Retinal pigment epithelial cell (primary cell): ENCODE measurements at regions not wholly inside any gene's neighbourhood (a gene's known extent, or its start where the extent isn't known, plus 50 kb on each side); places are given as distances from the start of the nearest gene placed in this dataset.
A peak's percentile ranks its signal among the peaks of the same experiment; 100 is the strongest.

Experiments
- DNase-seq: peaks from one replicate; pipeline ENCODE4 v3.0.0-alpha.2; 2010; ENCODE audit warnings: low read depth
- H3K4me3 ChIP-seq: 2 replicates; pipeline ENCODE4 v1.5.1; 2011; ENCODE audit warnings: mild to moderate bottlenecking, low read length, control low read depth, moderate library complexity
- TF ChIP-seq, protein P1 (sequence below): conservative IDR thresholded peaks from 2 replicates; pipeline ENCODE4 v1.5.1; 2011; ENCODE audit warnings: low read depth, low read length, control low read depth, inconsistent platforms

DNA sequence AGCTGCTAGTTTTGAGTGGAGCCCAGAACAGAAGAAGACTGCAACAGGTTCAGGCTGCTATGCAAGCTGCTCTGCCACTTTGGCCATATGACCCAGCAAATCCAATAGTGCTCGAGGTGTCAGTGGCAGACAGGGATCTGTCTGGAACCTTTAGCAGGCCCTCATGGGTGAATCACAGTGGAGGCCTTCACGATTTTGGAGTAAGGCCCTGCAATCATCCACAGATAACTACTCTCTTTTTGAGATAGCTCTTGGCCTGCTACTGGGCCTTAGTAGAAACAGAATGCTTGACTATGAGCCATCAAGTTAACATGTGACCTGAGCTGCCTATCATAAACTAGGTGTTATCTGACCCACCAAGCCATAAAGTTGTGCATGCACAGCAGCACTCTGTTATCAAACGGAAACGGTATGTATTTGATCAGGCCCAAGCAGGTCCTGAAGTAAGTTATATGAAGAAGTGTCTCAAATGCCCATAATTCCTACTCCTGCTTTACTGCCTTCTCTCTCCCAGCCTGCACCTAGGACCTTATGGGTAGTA lies 116.9 kb upstream of the CCDC196 start:
- TF ChIP-seq, protein P1, sequence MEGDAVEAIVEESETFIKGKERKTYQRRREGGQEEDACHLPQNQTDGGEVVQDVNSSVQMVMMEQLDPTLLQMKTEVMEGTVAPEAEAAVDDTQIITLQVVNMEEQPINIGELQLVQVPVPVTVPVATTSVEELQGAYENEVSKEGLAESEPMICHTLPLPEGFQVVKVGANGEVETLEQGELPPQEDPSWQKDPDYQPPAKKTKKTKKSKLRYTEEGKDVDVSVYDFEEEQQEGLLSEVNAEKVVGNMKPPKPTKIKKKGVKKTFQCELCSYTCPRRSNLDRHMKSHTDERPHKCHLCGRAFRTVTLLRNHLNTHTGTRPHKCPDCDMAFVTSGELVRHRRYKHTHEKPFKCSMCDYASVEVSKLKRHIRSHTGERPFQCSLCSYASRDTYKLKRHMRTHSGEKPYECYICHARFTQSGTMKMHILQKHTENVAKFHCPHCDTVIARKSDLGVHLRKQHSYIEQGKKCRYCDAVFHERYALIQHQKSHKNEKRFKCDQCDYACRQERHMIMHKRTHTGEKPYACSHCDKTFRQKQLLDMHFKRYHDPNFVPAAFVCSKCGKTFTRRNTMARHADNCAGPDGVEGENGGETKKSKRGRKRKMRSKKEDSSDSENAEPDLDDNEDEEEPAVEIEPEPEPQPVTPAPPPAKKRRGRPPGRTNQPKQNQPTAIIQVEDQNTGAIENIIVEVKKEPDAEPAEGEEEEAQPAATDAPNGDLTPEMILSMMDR = no peak
- DNase-seq = no peak
- no peak overlapping the region for H3K4me3 ChIP-seq

DNA sequence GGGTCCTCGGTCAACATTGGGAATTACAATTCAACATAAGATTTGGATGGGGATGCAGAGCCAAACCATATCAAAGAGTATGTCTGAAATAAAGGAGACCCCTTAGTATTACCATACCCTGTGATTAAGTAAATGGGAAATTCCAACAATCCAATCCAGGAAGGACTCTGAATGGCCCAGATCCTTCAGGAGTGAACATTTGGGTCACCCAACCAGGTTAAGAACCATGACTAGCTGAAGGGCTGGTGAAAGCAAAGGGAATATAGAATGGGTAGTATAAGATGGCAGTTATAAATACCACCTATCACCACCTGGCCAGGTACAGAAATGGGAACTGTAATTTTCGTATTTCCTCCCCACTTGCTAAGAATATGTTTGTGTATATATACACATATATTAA lies 114.4 kb upstream of the CCDC196 start:
- TF ChIP-seq, protein P1 = no peak
- H3K4me3 ChIP-seq = no peak overlapping the region
- no peak for DNase-seq

DNA sequence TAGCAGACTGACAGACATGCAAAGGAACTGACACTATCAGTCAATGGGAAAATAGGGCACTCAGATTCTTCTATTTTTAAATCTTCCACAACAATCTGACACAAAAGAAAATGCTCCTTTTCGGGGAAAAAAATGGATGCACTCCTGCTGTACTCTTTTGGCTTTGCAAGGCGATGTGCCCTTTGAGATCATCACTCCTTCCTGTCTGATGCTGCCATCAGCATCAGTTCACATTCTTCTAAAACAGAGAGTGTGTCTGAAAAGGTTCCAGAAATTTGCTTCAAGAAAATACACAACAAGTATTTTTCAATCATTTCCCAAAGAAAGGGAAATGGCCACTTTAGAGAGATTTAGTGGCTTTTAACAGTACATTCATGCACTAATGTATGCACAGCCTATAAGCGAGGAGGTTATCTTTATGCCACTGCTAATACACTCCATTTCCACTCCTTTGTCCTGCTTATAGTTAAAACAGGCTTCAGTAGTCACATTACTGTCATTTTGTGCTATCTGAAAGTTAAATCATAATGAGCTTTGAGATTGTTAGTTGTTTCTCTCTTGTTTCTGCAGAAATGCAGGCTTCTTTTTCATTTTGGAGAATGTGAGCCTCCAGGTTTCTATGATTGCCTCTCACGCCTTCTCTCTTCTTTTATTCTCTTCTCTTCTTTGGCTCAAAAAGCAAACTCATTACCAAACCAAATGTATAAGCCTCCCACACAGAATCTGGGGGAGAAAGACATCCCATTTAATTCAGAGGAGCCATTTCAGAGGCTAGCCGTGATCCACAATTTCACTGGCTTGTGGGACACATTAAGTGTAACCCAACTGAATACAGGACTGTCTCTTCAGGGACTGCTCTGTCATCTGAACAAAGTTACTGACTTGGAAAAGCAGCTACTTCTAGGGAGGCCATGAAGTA lies 110.9 kb upstream of the CCDC196 start:
- DNase-seq = no peak
- TF ChIP-seq, protein P1 = no peak
- no peak overlapping the region for H3K4me3 ChIP-seq

DNA sequence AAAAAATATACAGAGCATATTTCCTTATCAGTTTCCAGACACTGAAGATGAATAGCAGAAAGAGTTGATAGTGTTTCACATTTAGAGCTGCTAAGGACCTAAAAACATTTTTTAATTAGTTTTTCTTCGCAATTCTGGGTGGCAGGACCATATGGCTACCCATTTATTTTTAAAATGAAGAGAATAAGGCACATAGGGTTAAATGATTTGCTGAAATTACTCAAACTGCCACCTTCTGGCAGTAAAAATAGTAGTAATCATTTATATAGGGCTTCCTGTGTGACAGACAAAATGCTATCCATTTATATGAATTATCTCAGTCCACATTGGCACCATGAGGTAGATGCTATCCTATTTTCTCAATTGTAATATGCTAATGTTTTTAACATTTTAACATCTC lies 108.6 kb upstream of the CCDC196 start:
- TF ChIP-seq, protein P1 = no peak

DNA sequence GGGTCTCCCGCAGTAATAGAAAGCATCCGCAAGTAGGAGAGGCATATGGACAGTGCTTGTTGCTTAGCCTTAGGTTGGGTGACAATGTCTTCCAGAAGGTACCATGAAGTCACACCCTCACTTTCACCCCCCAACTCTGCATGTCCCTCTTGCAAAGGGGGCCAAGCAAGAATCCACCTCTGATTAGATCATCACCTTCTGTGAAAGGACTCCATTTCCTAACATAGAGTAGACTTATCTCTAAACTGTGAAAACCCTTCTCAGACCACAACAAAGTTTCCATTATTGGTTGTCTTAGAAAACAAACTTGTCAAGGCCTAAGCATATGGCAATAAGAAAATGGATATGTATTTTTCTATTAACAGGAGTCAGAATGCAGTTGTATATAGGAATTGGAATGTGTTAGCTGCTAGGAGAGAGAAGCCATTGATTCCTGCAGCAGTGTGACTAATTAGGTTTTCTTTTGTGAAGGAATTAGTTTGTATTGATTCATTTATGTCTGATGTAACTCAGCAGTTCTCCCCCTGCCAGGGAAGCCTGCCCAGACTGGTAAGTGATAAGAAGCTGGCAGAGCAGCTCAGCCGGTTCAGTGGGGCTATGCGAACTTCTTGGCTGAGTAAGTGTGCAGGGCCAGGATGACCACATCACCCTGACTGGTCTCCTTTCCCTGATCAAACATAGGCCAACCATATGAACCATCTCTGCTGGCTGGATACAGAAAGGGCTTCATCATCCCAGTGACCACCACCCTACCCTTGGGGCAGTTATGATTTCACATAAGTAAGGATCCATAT lies 107.3 kb upstream of the CCDC196 start:
- peak; percentile 23 for DNase-seq
- H3K4me3 ChIP-seq = no peak overlapping the region
- TF ChIP-seq, protein P1 = no peak

More for the DNA sequence above, 108.6 kb upstream of the CCDC196 start:
- no peak for DNase-seq
- no peak overlapping the region for H3K4me3 ChIP-seq

DNA sequence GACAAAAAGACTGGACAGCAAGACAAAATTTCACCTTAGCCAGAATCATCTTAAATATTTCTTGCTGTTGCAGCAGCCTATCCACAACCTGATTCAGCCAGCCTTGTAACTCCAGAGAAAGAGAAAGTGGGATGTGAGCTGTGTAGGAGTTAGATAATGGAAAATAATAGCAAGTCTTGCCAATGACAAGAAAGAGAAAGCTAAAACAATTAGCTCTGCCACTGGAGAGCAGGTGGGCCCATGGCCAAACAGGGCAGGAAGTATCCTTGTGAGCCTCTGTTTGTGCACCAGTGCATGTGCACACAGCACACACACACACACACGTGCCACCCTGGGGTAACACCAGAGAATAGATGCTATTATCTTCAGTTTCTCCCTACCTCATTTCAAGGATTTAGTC lies 106.0 kb upstream of the CCDC196 start:
- DNase-seq = no peak
- TF ChIP-seq, protein P1 = no peak
- no peak overlapping the region for H3K4me3 ChIP-seq
